ENCODE measurements at regions not wholly inside any gene's neighbourhood (a gene's known extent, or its start where the extent isn't known, plus 50 kb on each side); places are given as distances from the start of the nearest gene placed in this dataset.
"Not testable (repeated sequence)": the region's sequence is repeated elsewhere in the genome, so short reads cannot be mapped to it uniquely, and the experiment has no call there.

DNA sequence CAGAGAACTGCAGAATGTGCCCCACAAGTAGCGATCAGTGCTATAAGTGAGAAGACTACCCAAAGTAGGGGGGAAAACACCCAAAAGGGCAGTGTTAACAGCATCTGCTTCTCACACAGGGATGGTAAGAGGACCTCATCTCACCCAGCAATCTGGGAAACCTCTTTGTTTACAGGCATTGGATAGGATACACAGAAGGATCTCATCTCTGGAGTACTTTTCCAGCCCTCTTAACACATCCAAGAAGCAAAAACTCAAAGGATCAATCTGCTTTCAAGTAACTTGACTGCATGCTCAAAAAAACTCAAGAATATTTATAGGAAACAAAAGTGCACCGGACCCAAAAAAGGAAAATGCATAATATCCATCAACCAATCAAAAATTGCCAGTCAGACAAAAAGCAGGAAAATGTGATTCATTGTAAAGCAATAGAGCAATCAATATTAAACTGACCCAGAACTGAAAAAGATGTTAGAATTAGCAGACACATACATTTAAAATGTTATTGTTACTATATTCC, 311.0 kb upstream of the CXADR start:
- Mint-ChIP-seq H3K27ac (no peak overlapping the region), H3K27me3 (ENCODE audit: low read depth) (no peaks in the 10 kb centered on the region), H3K9me3 (no peaks in the 10 kb centered on the region), H3K36me3 (no peaks in the 10 kb centered on the region), H3K4me3 (no peak overlapping the region), H3K4me1 (peaks cover 12% of the 10 kb centered on the region)
- TF ChIP-seq, protein P1, sequence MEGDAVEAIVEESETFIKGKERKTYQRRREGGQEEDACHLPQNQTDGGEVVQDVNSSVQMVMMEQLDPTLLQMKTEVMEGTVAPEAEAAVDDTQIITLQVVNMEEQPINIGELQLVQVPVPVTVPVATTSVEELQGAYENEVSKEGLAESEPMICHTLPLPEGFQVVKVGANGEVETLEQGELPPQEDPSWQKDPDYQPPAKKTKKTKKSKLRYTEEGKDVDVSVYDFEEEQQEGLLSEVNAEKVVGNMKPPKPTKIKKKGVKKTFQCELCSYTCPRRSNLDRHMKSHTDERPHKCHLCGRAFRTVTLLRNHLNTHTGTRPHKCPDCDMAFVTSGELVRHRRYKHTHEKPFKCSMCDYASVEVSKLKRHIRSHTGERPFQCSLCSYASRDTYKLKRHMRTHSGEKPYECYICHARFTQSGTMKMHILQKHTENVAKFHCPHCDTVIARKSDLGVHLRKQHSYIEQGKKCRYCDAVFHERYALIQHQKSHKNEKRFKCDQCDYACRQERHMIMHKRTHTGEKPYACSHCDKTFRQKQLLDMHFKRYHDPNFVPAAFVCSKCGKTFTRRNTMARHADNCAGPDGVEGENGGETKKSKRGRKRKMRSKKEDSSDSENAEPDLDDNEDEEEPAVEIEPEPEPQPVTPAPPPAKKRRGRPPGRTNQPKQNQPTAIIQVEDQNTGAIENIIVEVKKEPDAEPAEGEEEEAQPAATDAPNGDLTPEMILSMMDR (IDR thresholded peaks at IDR 0.05; ENCODE audit: unreplicated experiment): no peak
- DNase-seq (ENCODE audit: low spot score in 2 of 2, unreplicated experiment in 2 of 2): no peak

DNA sequence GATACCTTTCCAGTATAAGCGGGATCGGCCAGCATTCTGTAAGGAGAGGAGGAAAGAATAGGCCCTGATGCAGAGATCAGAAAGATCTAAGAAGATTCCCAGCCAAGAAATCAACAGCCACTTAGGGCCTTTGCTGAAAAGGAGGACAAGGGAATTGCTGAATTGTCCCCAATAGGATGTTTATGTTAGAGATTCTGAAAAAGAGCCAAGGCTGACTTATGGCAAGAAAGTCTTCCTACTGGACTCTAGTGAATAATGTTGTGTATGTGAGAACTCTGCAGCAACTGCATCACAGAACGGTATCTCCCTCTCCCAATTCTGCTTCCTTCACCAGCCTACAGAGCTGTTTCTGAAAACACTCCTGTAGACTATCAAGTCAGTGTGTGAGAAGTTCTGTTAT, 298.0 kb upstream of the CXADR start:
- no peak overlapping the region for H3K27ac Mint-ChIP-seq
- H3K4me1 Mint-ChIP-seq: peaks cover 2% of the 10 kb centered on the region
- H3K27me3 Mint-ChIP-seq (ENCODE audit: low read depth): no peaks in the 10 kb centered on the region
- H3K9me3 Mint-ChIP-seq: peaks cover 12% of the 10 kb centered on the region
- no peak overlapping the region for H3K4me3 Mint-ChIP-seq
- TF ChIP-seq, protein P1 (IDR thresholded peaks at IDR 0.05; ENCODE audit: unreplicated experiment): no peak
- DNase-seq (ENCODE audit: low spot score in 2 of 2, unreplicated experiment in 2 of 2): no peak
- no peaks in the 10 kb centered on the region for H3K36me3 Mint-ChIP-seq

DNA sequence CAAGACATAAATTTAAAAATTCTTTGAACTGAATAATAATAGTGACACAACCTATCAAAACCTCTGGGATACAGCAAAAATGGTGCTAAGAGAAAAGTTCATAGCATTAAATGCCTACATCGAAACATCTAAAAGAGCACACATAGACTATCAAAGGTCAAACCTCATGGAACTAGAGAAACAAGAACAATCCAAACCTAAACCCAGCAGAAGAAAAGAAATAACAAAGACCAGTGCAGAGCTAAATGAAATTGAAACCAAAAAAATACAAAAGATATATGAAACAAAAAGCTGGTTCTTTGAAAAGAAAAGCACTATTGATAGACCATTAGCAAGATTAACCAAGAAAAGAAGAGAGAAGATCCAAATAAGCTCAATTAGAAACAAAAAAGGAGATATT, 293.8 kb upstream of the CXADR start:
- H3K27ac Mint-ChIP-seq; H3K36me3 Mint-ChIP-seq; H3K4me3 Mint-ChIP-seq; DNase-seq (ENCODE audit: low spot score in 2 of 2, unreplicated experiment in 2 of 2); H3K27me3 Mint-ChIP-seq (ENCODE audit: low read depth); H3K4me1 Mint-ChIP-seq: not testable (repeated sequence)
- H3K9me3 Mint-ChIP-seq: peaks cover 25% of the 10 kb centered on the region

DNA sequence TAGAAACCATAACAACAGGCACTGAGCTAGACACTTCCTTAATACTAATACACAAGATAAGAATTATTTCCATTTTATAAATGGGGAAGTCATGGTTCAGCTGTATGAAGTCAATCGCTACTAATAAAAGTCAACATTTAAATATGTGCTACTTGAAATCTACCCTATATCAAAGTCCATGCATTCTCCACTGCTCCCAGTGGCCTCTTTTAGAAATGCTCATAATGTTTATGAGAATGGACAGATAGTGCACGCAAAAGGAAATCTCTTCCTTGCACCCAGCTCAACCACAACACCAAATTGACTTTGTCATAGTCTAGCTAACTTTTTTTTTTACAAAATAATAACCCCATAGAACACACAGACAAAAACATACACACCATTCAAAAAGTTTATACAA, 281.7 kb upstream of the CXADR start:
- peaks cover 46% of the 10 kb centered on the region for H3K9me3 Mint-ChIP-seq
- H3K36me3 Mint-ChIP-seq: peaks cover 3% of the 10 kb centered on the region
- no peak for DNase-seq (ENCODE audit: low spot score in 2 of 2, unreplicated experiment in 2 of 2)
- H3K27ac Mint-ChIP-seq: no peak overlapping the region
- TF ChIP-seq, protein P1 (IDR thresholded peaks at IDR 0.05; ENCODE audit: unreplicated experiment): no peak
- no peaks in the 10 kb centered on the region for H3K4me1 Mint-ChIP-seq
- H3K27me3 Mint-ChIP-seq (ENCODE audit: low read depth): no peaks in the 10 kb centered on the region
- no peak overlapping the region for H3K4me3 Mint-ChIP-seq

DNA sequence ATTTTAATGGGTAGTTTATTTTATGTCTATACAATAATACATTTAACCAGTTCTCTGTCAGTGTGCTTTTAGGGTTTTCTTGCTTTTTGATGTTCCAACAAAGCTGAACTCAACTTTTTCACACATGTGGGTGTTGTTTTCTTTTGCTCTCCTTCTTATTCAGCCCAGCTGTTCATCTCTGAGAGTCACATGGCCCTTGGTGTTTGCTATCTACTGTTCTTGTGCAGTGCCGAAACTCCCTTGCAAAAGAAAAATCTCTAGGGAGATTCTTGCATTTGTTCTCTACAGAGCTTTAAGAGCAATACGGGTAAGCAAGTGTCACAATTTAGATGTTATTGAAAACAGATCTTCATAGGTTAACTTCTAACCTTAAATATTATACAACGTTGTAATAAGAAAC, 281.1 kb upstream of the CXADR start:
- no peak overlapping the region for H3K27ac Mint-ChIP-seq
- H3K4me3 Mint-ChIP-seq: no peak overlapping the region
- H3K36me3 Mint-ChIP-seq: peaks cover 3% of the 10 kb centered on the region
- H3K4me1 Mint-ChIP-seq: no peaks in the 10 kb centered on the region
- TF ChIP-seq, protein P1 (IDR thresholded peaks at IDR 0.05; ENCODE audit: unreplicated experiment): no peak
- no peaks in the 10 kb centered on the region for H3K27me3 Mint-ChIP-seq (ENCODE audit: low read depth)
- DNase-seq (ENCODE audit: low spot score in 2 of 2, unreplicated experiment in 2 of 2): no peak
- peaks cover 40% of the 10 kb centered on the region for H3K9me3 Mint-ChIP-seq

DNA sequence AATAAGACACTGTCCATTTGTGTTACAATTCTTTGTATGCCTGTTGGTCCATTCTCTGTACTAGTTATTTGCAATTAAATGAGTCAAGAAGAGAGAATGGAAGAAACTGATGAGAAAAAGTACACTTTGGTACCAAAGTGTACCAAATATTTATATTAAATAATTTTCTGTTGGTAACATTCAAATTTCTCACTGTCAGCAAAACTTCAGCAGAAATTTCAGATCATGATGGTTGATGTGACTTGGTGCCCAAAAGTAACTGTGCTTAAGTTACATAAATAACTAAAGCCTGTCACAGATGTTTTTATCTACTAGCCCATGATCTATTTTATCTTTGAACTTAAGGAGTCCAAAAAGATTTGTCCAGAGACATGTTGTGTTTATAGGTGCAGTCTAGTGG, 274.4 kb upstream of the CXADR start:
- Mint-ChIP-seq H3K4me1 (no peaks in the 10 kb centered on the region), H3K27ac (no peak overlapping the region), H3K27me3 (ENCODE audit: low read depth) (no peaks in the 10 kb centered on the region), H3K36me3 (no peaks in the 10 kb centered on the region), H3K9me3 (peaks cover 17% of the 10 kb centered on the region), H3K4me3 (no peak overlapping the region)
- DNase-seq (ENCODE audit: low spot score in 2 of 2, unreplicated experiment in 2 of 2): no peak
- TF ChIP-seq, protein P1 (IDR thresholded peaks at IDR 0.05; ENCODE audit: unreplicated experiment): no peak

All from mesothelial cell of epicardium (in vitro differentiated cells).